Liver (tissue), 8 donors: ENCODE measurements at regions not wholly inside any gene's neighbourhood (a gene's known extent, or its start where the extent isn't known, plus 50 kb on each side); places are given as distances from the start of the nearest gene placed in this dataset.

Experiments used
- DNase-seq: peaks from one replicate; pipeline ENCODE4 v3.0.0-alpha.2; 2017; ENCODE audit warnings: low spot score
- H3K27ac ChIP-seq, 2 donors: one replicate each; pipeline ENCODE4 v1.7.0; 2013; ENCODE audit warnings: inconsistent platforms in 2 of 2, low read length in 2 of 2, control low read depth in 1 of 2, low read depth in 1 of 2, mild to moderate bottlenecking in 1 of 2
- H3K27me3 ChIP-seq, 4 donors: one replicate each; pipeline versions ENCODE4 v1.6.1 to v1.7.0; 2013; ENCODE audit warnings: low read length in 3 of 4, inconsistent platforms in 1 of 4, mild to moderate bottlenecking in 1 of 4, moderate library complexity in 1 of 4; ENCODE audit not compliant: control insufficient read depth in 4 of 4, insufficient read depth in 4 of 4
- H3K36me3 ChIP-seq, 4 donors: one replicate each; pipeline versions ENCODE4 v1.6.1 to v1.7.0; 2013; ENCODE audit warnings: low read length in 3 of 4, mild to moderate bottlenecking in 3 of 4, low read depth in 1 of 4, moderate library complexity in 1 of 4; ENCODE audit not compliant: control insufficient read depth in 4 of 4, insufficient read depth in 3 of 4
- H3K4me1 ChIP-seq, 4 donors: one replicate each; pipeline versions ENCODE4 v1.6.1 to v1.7.0; 2013; ENCODE audit warnings: low read length in 3 of 4, mild to moderate bottlenecking in 3 of 4, moderate library complexity in 1 of 4; ENCODE audit not compliant: control insufficient read depth in 4 of 4, insufficient read depth in 4 of 4
- H3K4me3 ChIP-seq, 3 donors: one replicate each; pipeline versions ENCODE4 v1.6.1 to v1.7.0; 2013; ENCODE audit warnings: low read length in 3 of 3, control low read depth in 1 of 3, low read depth in 1 of 3, mild to moderate bottlenecking in 1 of 3
- H3K9ac ChIP-seq, 2 donors: one replicate each; pipeline ENCODE4 v1.7.0; 2013; ENCODE audit warnings: low read length in 2 of 2, mild to moderate bottlenecking in 2 of 2, moderate library complexity in 2 of 2, control low read depth in 1 of 2, low read depth in 1 of 2
- H3K9me3 ChIP-seq, 4 donors: one replicate each; pipeline versions ENCODE4 v1.6.1 to v1.7.0; 2013; ENCODE audit warnings: low read length in 3 of 4; ENCODE audit not compliant: control insufficient read depth in 4 of 4
- ATF3 ChIP-seq: IDR thresholded peaks from 2 replicates; pipeline ENCODE4 v1.6.1; 2016; ENCODE audit warnings: antibody characterized with exemption
- CTCF ChIP-seq: fragments of 150-350 bp; IDR thresholded peaks from 2 replicates; pipeline ENCODE4 v1.5.1; 2017; ENCODE audit warnings: improper control_type of control experiment, low read depth, low read length; ENCODE audit not compliant: missing input control
- EGR1 ChIP-seq, 2 donors: IDR thresholded peaks; 2 replicates each; pipeline ENCODE4 v1.6.1; 2016 to 2018; ENCODE audit warnings: antibody characterized with exemption in 2 of 2, low read depth in 2 of 2
- FOXA1 ChIP-seq: IDR thresholded peaks from 2 replicates; pipeline ENCODE4 v1.6.1; 2016; ENCODE audit warnings: antibody characterized with exemption
- FOXA2 ChIP-seq: IDR thresholded peaks from 2 replicates; pipeline ENCODE4 v1.6.1; 2016; ENCODE audit warnings: antibody characterized with exemption
- GABPA ChIP-seq, 2 donors: IDR thresholded peaks in 1 of 2; conservative IDR thresholded peaks in 1 of 2; 2 replicates each; pipeline ENCODE4 v1.6.1; 2016; ENCODE audit warnings: antibody characterized with exemption in 2 of 2, mild to moderate bottlenecking in 1 of 2, moderate library complexity in 1 of 2
- HNF4A ChIP-seq, 2 donors: conservative IDR thresholded peaks; 2 replicates each; pipeline ENCODE4 v1.6.1; 2016; ENCODE audit warnings: antibody characterized with exemption in 2 of 2, mild to moderate bottlenecking in 2 of 2
- HNF4G ChIP-seq: IDR thresholded peaks from 2 replicates; pipeline ENCODE4 v1.6.1; 2016; ENCODE audit warnings: antibody characterized with exemption
- JUND ChIP-seq, 2 donors: IDR thresholded peaks; 2 replicates each; pipeline ENCODE4 v1.6.1; 2016; ENCODE audit warnings: antibody characterized with exemption in 2 of 2
- MAX ChIP-seq: IDR thresholded peaks from 2 replicates; pipeline ENCODE4 v1.6.1; 2016; ENCODE audit warnings: antibody characterized with exemption
- NR2F2 ChIP-seq: IDR thresholded peaks from 2 replicates; pipeline ENCODE4 v1.6.1; 2016; ENCODE audit warnings: antibody characterized with exemption
- RAD21 ChIP-seq, 2 donors: IDR thresholded peaks; 2 replicates each; pipeline ENCODE4 v1.6.1; 2016; ENCODE audit warnings: antibody characterized with exemption in 2 of 2, mild to moderate bottlenecking in 2 of 2
- REST ChIP-seq: IDR thresholded peaks from 2 replicates; pipeline ENCODE4 v1.6.1; 2016; ENCODE audit warnings: antibody characterized with exemption, mild to moderate bottlenecking
- RXRA ChIP-seq, 2 donors: IDR thresholded peaks; 2 replicates each; pipeline ENCODE4 v1.6.1; 2017 to 2018; ENCODE audit warnings: antibody characterized with exemption in 2 of 2, mild to moderate bottlenecking in 1 of 2
- SP1 ChIP-seq: IDR thresholded peaks from 2 replicates; pipeline ENCODE4 v1.6.1; 2018; ENCODE audit warnings: antibody characterized with exemption, mild to moderate bottlenecking
- TAF1 ChIP-seq: conservative IDR thresholded peaks from 2 replicates; pipeline ENCODE4 v1.6.1; 2016; ENCODE audit warnings: antibody characterized with exemption, mild to moderate bottlenecking
- YY1 ChIP-seq: IDR thresholded peaks from 2 replicates; pipeline ENCODE4 v1.6.1; 2016; ENCODE audit warnings: antibody characterized with exemption, mild to moderate bottlenecking
- ZBTB33 ChIP-seq: IDR thresholded peaks from 2 replicates; pipeline ENCODE4 v1.6.1; 2016; ENCODE audit warnings: antibody characterized with exemption
- whole genome bisulfite sequencing: extraction: QIAGEN DNeasy Blood & Tissue Kit; methylation state at CpG from one replicate; pipeline ENCODE4 v1.1.7; 2013; 5-methylcytosine and 5-hydroxymethylcytosine counted together
- donor health status: healthy.
- donor health status: healthy.
- donor health status: healthy.
- donor health status: healthy.
- donor health status: healthy.

- Histone ChIP-seq H3K9me3 (peaks cover 0 to 5% (median 1%) of the 10 kb centered on the region in 4 donors), H3K4me1 (no peaks in the 10 kb centered on the region), H3K27ac (no peak overlapping the region), H3K27me3 (peaks cover 0 to 2% (median 0%) of the 10 kb centered on the region in 4 donors), H3K36me3 (no peaks in the 10 kb centered on the region), H3K9ac (no peak overlapping the region), H3K4me3 (no peak overlapping the region)
- WGBS: 64% methylated on average over 2 of the region's 2 CpGs
- no peak for DNase-seq
- TF ChIP-seq ATF3 (no peak), HNF4G (no peak), CTCF (no peak), YY1 (no peak), EGR1 (IDR thresholded peaks at IDR 0.05; ENCODE audit: low read depth in 2 of 2) (no peak), RAD21 (IDR thresholded peaks at IDR 0.05) (no peak), FOXA1 (no peak), ZBTB33 (no peak), NR2F2 (no peak), REST (no peak), JUND (IDR thresholded peaks at IDR 0.05) (no peak), FOXA2 (no peak), SP1 (no peak), HNF4A (conservative IDR thresholded peaks at IDR 0.05) (no peak), MAX (no peak), RXRA (IDR thresholded peaks at IDR 0.05) (no peak), GABPA (IDR thresholded peaks at IDR 0.05 in 1 of 2, conservative IDR thresholded peaks at IDR 0.05 in 1 of 2) (no peak), TAF1 (no peak)
These were observed 267.2 kb upstream of the SULF2 start for GRCh38 chr20:48052475-48052835.
